AG04450 (cell line): ENCODE measurements at regions not wholly inside any gene's neighbourhood (a gene's known extent, or its start where the extent isn't known, plus 50 kb on each side); places are given as distances from the start of the nearest gene placed in this dataset.

ENCODE experiments used
- CTCF ChIA-PET: fragments of 300-600, 350-600 bp; formaldehyde crosslinking; extraction: SDS; loops from one replicate; lab custom pipeline; 2022; ENCODE audit warnings: antibody characterized with exemption, inconsistent platforms; lab: Charles Lee
- POLR2A ChIA-PET: fragments of 350-600 bp; formaldehyde crosslinking; extraction: SDS; loops from one replicate; lab custom pipeline; 2021; ENCODE audit warnings: antibody characterized with exemption, inconsistent platforms; lab: Yijun Ruan, JAX
- DNase-seq: peaks from one replicate; pipeline ENCODE4 v3.0.0-alpha.2; 2011; ENCODE audit warnings: low read depth, low spot score
- H3K27ac ChIP-seq: one replicate; pipeline ENCODE4 v1.5.1; 2012; ENCODE audit warnings: low read depth, low read length, control low read depth
- H3K27me3 ChIP-seq: one replicate; pipeline ENCODE4 v1.6.0; 2012; ENCODE audit warnings: low read length; ENCODE audit not compliant: control insufficient read depth, insufficient read depth
- H3K4me3 ChIP-seq: 2 replicates; pipeline ENCODE4 v1.5.1; 2011; ENCODE audit warnings: mild to moderate bottlenecking, low read depth, low read length, control low read depth
- H3K9me3 ChIP-seq: 2 replicates; pipeline ENCODE4 v1.5.1; 2012; ENCODE audit warnings: low read length; ENCODE audit not compliant: control insufficient read depth, insufficient read depth
- CTCF ChIP-seq: IDR thresholded peaks from 2 replicates; pipeline ENCODE4 v1.5.1; 2011; ENCODE audit warnings: low read depth, low read length, control low read depth, inconsistent platforms

GRCh38 chr6:14440215-14440910 lies 322.8 kb downstream of the CD83 start:
- H3K4me3 ChIP-seq, result no peak overlapping the region
- no peak for TF ChIP-seq CTCF
- H3K27me3 ChIP-seq, result no peaks in the 10 kb centered on the region
- DNase-seq, result no peak
- H3K27ac ChIP-seq, result no peak overlapping the region
- H3K9me3 ChIP-seq, result no peaks in the 10 kb centered on the region
- ChIA-PET POLR2A (interaction anchor here (0.6 to 0.8 kb wide), 2 partner anchors 9 to 223 kb away, joined by 3 read pairs; no protein-coding TSS in a partner anchor), CTCF (no interaction called here)

GRCh38 chr6:14440940-14441781 lies 323.6 kb downstream of the CD83 start:
- Histone ChIP-seq H3K9me3 (no peaks in the 10 kb centered on the region), H3K27ac (peak overlapping the region; percentile 33), H3K4me3 (no peak overlapping the region), H3K27me3 (no peaks in the 10 kb centered on the region)
- POLR2A ChIA-PET, result interaction anchor here (0.6 to 0.8 kb wide), 2 partner anchors 9 to 224 kb away, joined by 3 read pairs; no protein-coding TSS in a partner anchor
- CTCF ChIA-PET, result no interaction called here
- DNase-seq, result no peak
- TF ChIP-seq CTCF, result no peak

- ChIA-PET POLR2A (no interaction called here), CTCF (no interaction called here)
- Histone ChIP-seq H3K27me3 (no peaks in the 10 kb centered on the region), H3K27ac (no peak overlapping the region), H3K4me3 (no peak overlapping the region), H3K9me3 (no peaks in the 10 kb centered on the region)
- no peak for DNase-seq
- no peak for TF ChIP-seq CTCF
Observed at GRCh38 chr6:14442242-14442641, 324.7 kb downstream of the CD83 start.

GRCh38 chr6:14443629-14444268 lies 326.2 kb downstream of the CD83 start:
- H3K27me3 ChIP-seq, result no peaks in the 10 kb centered on the region
- CTCF ChIA-PET, result no interaction called here
- no peak overlapping the region for H3K27ac ChIP-seq
- H3K4me3 ChIP-seq, result no peak overlapping the region
- TF ChIP-seq CTCF, result no peak
- POLR2A ChIA-PET, result no interaction called here
- no peaks in the 10 kb centered on the region for H3K9me3 ChIP-seq
- DNase-seq, result no peak
